OCI-LY3 (cell line): ENCODE measurements at regions not wholly inside any gene's neighbourhood (a gene's known extent, or its start where the extent isn't known, plus 50 kb on each side); places are given as distances from the start of the nearest gene placed in this dataset.

ENCODE experiments used
- EZH2phosphoT487 ChIP-seq: fragments of 200-600 bp; shearing (Covaris generic); IDR thresholded peaks from 2 replicates; pipeline ENCODE4 v1.6.1; 2018; ENCODE audit warnings: antibody characterized with exemption, mixed run types, low read depth
- TF ChIP-seq, protein P1 (sequence below): fragments of 200-600, 300-600 bp; sonication (generic); IDR thresholded peaks from 2 replicates; pipeline ENCODE4 v1.5.1; 2014; ENCODE audit warnings: antibody characterized with exemption, low read length, low read depth

- TF ChIP-seq, protein P1, sequence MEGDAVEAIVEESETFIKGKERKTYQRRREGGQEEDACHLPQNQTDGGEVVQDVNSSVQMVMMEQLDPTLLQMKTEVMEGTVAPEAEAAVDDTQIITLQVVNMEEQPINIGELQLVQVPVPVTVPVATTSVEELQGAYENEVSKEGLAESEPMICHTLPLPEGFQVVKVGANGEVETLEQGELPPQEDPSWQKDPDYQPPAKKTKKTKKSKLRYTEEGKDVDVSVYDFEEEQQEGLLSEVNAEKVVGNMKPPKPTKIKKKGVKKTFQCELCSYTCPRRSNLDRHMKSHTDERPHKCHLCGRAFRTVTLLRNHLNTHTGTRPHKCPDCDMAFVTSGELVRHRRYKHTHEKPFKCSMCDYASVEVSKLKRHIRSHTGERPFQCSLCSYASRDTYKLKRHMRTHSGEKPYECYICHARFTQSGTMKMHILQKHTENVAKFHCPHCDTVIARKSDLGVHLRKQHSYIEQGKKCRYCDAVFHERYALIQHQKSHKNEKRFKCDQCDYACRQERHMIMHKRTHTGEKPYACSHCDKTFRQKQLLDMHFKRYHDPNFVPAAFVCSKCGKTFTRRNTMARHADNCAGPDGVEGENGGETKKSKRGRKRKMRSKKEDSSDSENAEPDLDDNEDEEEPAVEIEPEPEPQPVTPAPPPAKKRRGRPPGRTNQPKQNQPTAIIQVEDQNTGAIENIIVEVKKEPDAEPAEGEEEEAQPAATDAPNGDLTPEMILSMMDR = no peak
- no peak for TF ChIP-seq EZH2phosphoT487
These were observed 398.9 kb upstream of the PTPRD start for GRCh38 chr9:11011696-11012095.
